Astrocyte (in vitro differentiated cells and primary cell): ENCODE measurements at regions not wholly inside any gene's neighbourhood (a gene's known extent, or its start where the extent isn't known, plus 50 kb on each side); places are given as distances from the start of the nearest gene placed in this dataset.

ENCODE experiments used
- DNase-seq: peaks from one replicate; pipeline ENCODE4 v3.0.0-alpha.2; 2010; ENCODE audit warnings: low read depth
- FAIRE-seq: peaks from 2 replicates; lab custom pipeline; 2011; peaks lifted over from hg19 to GRCh38; lab: Jason Lieb, UNC
- H2AFZ ChIP-seq: 2 replicates; pipeline ENCODE4 v1.6.0; 2012; ENCODE audit warnings: low read depth, low read length, inconsistent platforms
- H3K27ac ChIP-seq: 2 replicates; pipeline ENCODE4 v1.5.1; 2011; ENCODE audit warnings: low read depth, low read length, inconsistent platforms
- H3K27me3 ChIP-seq: 2 replicates; pipeline ENCODE4 v1.6.0; 2011; ENCODE audit warnings: low read length, inconsistent platforms; ENCODE audit not compliant: insufficient read depth
- H3K36me3 ChIP-seq: 2 replicates; pipeline ENCODE4 v1.5.1; 2011; ENCODE audit warnings: low read length, inconsistent platforms; ENCODE audit not compliant: insufficient read depth
- H3K4me1 ChIP-seq: 2 replicates; pipeline ENCODE4 v1.5.1; 2011; ENCODE audit warnings: low read length, inconsistent platforms; ENCODE audit not compliant: insufficient read depth
- H3K4me2 ChIP-seq: 2 replicates; pipeline ENCODE4 v1.6.0; 2012; ENCODE audit warnings: low read length, inconsistent platforms
- H3K4me3 ChIP-seq: 2 replicates; pipeline ENCODE4 v1.5.1; 2011; ENCODE audit warnings: low read depth, mild to moderate bottlenecking, low read length, inconsistent platforms; ENCODE audit not compliant: insufficient read depth
- H3K79me2 ChIP-seq: 2 replicates; pipeline ENCODE4 v1.6.0; 2012; ENCODE audit warnings: mild to moderate bottlenecking, low read length, inconsistent platforms; ENCODE audit not compliant: insufficient read depth
- H3K9ac ChIP-seq: 2 replicates; pipeline ENCODE4 v1.6.0; 2012; ENCODE audit warnings: mild to moderate bottlenecking, low read length, inconsistent platforms
- H3K9me3 ChIP-seq: 2 replicates; pipeline ENCODE4 v1.5.1; 2012; ENCODE audit warnings: low read depth, mild to moderate bottlenecking, low read length, inconsistent platforms; ENCODE audit not compliant: insufficient read depth
- H4K20me1 ChIP-seq: 2 replicates; pipeline ENCODE4 v1.6.0; 2012; ENCODE audit warnings: low read length, inconsistent platforms; ENCODE audit not compliant: insufficient read depth
- H3K27ac Mint-ChIP-seq: one replicate; pipeline ENCODE4 v1.8.0; 2021; ENCODE audit warnings: mild to moderate bottlenecking, mixed read lengths; ENCODE audit not compliant: unreplicated experiment
- H3K27me3 Mint-ChIP-seq: one replicate; pipeline ENCODE4 v1.8.0; 2021; ENCODE audit warnings: low read depth, mixed read lengths; ENCODE audit not compliant: unreplicated experiment
- H3K36me3 Mint-ChIP-seq: one replicate; pipeline ENCODE4 v1.8.0; 2021; ENCODE audit warnings: low read depth, mixed read lengths; ENCODE audit not compliant: unreplicated experiment
- H3K4me1 Mint-ChIP-seq: one replicate; pipeline ENCODE4 v1.8.0; 2021; ENCODE audit warnings: low read depth, mixed read lengths; ENCODE audit not compliant: unreplicated experiment
- H3K4me3 Mint-ChIP-seq: one replicate; pipeline ENCODE4 v1.8.0; 2021; ENCODE audit warnings: mild to moderate bottlenecking, moderate library complexity, mixed read lengths; ENCODE audit not compliant: unreplicated experiment
- H3K9me3 Mint-ChIP-seq: one replicate; pipeline ENCODE4 v1.8.0; 2021; ENCODE audit warnings: mild to moderate bottlenecking, mixed read lengths; ENCODE audit not compliant: unreplicated experiment
- EZH2 ChIP-seq: IDR thresholded peaks from 2 replicates; pipeline ENCODE4 v1.6.1; 2012; ENCODE audit warnings: mild to moderate bottlenecking, low read length, inconsistent platforms; ENCODE audit not compliant: insufficient read depth
- TF ChIP-seq, protein P1 (sequence below): IDR thresholded peaks from 2 replicates; pipeline ENCODE4 v1.5.1; 2011; ENCODE audit warnings: low read depth, mild to moderate bottlenecking, inconsistent platforms, low read length, moderate library complexity; ENCODE audit not compliant: insufficient read depth

DNA sequence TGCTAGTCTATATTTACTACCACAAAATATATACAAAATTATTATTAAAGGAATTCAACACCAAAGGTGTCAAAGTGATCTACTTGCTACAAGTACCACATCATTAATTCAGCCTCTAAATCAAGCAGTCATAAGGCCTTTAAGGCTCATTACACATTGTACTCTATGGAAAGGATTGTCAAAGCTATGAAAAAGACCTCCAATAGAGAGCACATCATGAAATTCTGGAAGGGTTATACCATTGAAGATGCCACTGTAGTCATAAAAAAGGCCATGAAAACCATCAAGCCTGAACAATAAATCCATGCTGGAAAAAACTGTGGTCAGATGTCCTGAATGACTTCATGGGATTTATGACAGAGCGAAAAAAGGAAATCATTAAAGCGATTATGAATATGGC lies 708.0 kb upstream of the FAM174A start:
- no peaks in the 10 kb centered on the region for H3K27me3 ChIP-seq
- Mint-ChIP-seq H3K36me3 (no peaks in the 10 kb centered on the region), H3K4me3 (no peak overlapping the region), H3K9me3 (peaks cover 2% of the 10 kb centered on the region), H3K27me3 (no peaks in the 10 kb centered on the region), H3K27ac (no peak overlapping the region), H3K4me1 (no peaks in the 10 kb centered on the region)
- no peak overlapping the region for H3K4me2 ChIP-seq
- H3K36me3 ChIP-seq = no peaks in the 10 kb centered on the region
- DNase-seq = no peak
- no peaks in the 10 kb centered on the region for H3K9me3 ChIP-seq
- H3K79me2 ChIP-seq = no peaks in the 10 kb centered on the region
- H3K9ac ChIP-seq = no peak overlapping the region
- H3K4me1 ChIP-seq = no peaks in the 10 kb centered on the region
- H2AFZ ChIP-seq = no peak overlapping the region
- H3K27ac ChIP-seq = no peak overlapping the region
- TF ChIP-seq, protein P1, sequence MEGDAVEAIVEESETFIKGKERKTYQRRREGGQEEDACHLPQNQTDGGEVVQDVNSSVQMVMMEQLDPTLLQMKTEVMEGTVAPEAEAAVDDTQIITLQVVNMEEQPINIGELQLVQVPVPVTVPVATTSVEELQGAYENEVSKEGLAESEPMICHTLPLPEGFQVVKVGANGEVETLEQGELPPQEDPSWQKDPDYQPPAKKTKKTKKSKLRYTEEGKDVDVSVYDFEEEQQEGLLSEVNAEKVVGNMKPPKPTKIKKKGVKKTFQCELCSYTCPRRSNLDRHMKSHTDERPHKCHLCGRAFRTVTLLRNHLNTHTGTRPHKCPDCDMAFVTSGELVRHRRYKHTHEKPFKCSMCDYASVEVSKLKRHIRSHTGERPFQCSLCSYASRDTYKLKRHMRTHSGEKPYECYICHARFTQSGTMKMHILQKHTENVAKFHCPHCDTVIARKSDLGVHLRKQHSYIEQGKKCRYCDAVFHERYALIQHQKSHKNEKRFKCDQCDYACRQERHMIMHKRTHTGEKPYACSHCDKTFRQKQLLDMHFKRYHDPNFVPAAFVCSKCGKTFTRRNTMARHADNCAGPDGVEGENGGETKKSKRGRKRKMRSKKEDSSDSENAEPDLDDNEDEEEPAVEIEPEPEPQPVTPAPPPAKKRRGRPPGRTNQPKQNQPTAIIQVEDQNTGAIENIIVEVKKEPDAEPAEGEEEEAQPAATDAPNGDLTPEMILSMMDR = no peak
- TF ChIP-seq EZH2 = no peak
- H4K20me1 ChIP-seq = no peaks in the 10 kb centered on the region
- FAIRE-seq = no peak
- H3K4me3 ChIP-seq = no peak overlapping the region

DNA sequence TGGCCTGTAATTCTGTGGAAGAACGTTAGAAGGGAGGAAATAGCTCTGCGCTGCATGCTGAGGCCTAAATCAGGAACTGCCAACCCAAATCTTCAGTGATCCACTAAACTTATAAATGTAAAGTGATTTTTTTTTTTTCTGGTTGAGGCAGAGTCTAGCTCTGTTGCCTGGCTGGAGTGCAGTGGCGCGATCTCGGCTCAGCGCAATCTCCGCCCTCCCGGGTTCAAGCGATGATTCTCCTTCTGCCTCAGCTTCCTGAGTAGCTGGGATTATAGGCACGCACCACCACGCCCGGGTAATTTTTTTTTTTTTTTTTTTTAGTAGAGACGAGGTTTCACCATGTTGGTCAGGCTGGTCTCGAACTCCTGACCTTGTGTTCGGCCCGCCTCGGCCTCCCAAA lies 717.4 kb upstream of the FAM174A start:
- Histone ChIP-seq H3K36me3 (no peaks in the 10 kb centered on the region), H3K9ac (no peak overlapping the region), H3K27ac (no peak overlapping the region), H3K79me2 (no peaks in the 10 kb centered on the region), H4K20me1 (no peaks in the 10 kb centered on the region), H3K4me2 (no peak overlapping the region), H3K27me3 (no peaks in the 10 kb centered on the region), H2AFZ (no peak overlapping the region), H3K4me1 (no peaks in the 10 kb centered on the region), H3K9me3 (no peaks in the 10 kb centered on the region), H3K4me3 (no peak overlapping the region)
- Mint-ChIP-seq H3K9me3 (no peaks in the 10 kb centered on the region), H3K4me1 (no peaks in the 10 kb centered on the region), H3K36me3 (no peaks in the 10 kb centered on the region), H3K4me3 (no peak overlapping the region), H3K27ac (no peak overlapping the region), H3K27me3 (no peaks in the 10 kb centered on the region)
- TF ChIP-seq, protein P1 = no peak
- TF ChIP-seq EZH2 = no peak
- DNase-seq = no peak
- no peak for FAIRE-seq

DNA sequence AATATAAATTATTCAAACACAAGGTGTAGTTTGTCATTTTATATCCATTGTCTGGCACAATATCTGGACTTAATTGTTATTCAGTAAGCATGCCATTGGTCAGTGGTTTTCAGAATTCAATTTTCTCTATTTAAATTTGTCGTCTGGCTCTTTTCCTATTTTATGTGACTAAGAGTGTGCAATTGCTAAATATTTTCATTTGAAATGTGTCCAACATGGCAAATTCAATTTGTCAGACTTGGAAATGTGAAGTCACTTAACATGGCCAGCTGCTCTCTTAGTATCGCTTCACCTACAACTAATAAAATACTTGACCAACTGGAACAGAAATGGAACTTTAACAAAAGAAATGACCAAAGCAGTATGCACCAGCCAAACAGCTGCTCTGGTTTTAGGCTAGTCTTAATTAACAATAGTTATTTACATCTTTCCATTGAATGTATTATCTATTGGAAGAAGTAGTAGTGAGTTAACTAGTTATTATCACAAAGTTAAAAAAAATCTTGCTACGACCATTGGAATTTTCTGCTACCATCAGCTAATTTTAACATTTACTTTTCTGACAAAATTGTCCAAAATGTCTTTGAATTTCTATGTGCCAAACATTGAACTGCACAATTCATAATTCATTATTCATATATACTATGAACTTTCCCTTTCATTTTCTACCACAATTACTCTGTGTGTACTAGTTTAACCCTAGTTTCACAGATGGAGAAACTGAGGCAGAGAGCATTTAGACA lies 720.7 kb upstream of the FAM174A start:
- Histone ChIP-seq H2AFZ (no peak overlapping the region), H3K4me3 (no peak overlapping the region), H4K20me1 (no peaks in the 10 kb centered on the region), H3K4me2 (no peak overlapping the region), H3K27me3 (no peaks in the 10 kb centered on the region), H3K9me3 (no peaks in the 10 kb centered on the region), H3K36me3 (no peaks in the 10 kb centered on the region), H3K4me1 (no peaks in the 10 kb centered on the region), H3K79me2 (no peaks in the 10 kb centered on the region), H3K27ac (no peak overlapping the region), H3K9ac (no peak overlapping the region)
- Mint-ChIP-seq H3K36me3 (no peaks in the 10 kb centered on the region), H3K9me3 (peaks cover 2% of the 10 kb centered on the region), H3K4me3 (no peak overlapping the region), H3K4me1 (no peaks in the 10 kb centered on the region), H3K27ac (no peak overlapping the region), H3K27me3 (no peaks in the 10 kb centered on the region)
- TF ChIP-seq, protein P1 = no peak
- no peak for TF ChIP-seq EZH2
- peak; percentile 30 for DNase-seq
- FAIRE-seq = no peak
